ENCODE measurements at regions not wholly inside any gene's neighbourhood (a gene's known extent, or its start where the extent isn't known, plus 50 kb on each side); places are given as distances from the start of the nearest gene placed in this dataset.

DNA sequence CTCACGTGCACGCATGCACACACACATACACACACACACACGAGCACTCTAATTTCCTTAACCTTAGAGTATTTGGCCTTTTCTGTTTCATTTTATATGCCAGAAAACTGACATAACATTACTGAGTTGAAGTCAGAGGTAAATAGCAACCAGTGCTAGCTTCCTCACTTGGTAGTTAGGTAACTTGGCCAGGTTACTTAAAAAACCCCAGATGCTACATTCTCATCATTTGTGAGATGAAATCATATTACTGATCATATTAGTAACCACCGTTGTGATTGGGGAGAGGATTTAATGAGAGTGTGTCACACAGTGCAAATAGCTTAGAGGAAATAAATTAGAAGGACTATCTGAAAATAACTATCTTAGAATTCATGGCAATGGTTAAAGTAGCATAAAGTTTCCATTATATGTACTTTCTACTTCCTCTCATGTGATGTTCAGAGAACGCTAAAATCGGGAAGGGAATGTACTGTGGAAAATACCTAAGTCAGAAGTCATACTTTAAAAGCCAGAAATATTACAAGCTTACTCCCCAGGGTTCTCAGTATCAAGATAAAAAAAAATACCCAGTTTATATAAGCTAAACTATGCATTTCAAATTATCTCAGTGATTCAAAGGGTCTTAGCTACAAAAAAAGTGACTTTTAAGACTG lies 120.5 kb downstream of the TUSC1 start:
- no peaks in the 10 kb centered on the region for H3K4me1 ChIP-seq (ENCODE audit: insufficient read depth, low read length)
- H3K4me2 ChIP-seq (ENCODE audit: low read depth, low read length) = no peak overlapping the region
- in situ Hi-C loops (cut with HindIII; ENCODE audit: extremely low pct_ligation_motif_present, low pct_unique_long_range_greater_than_20kb) (no loop called here), intact Hi-C loops (cut with micrococcal nuclease; ENCODE audit: unreplicated experiment) (no loop called here)
- no TSS peak for BruUV-seq (replicated peaks)
- 29% methylated on average over 6 of the region's 6 CpGs for WGBS (ENCODE audit: low lambda C conversion rate)
- no peaks in the 10 kb centered on the region for H4K20me1 ChIP-seq (ENCODE audit: insufficient read depth, low read length)
- no peak overlapping the region for H3K27ac ChIP-seq (ENCODE audit: extremely low read length, insufficient read depth, low read length)
- H3K27me3 ChIP-seq (ENCODE audit: control insufficient read depth in 1 of 2, insufficient read depth in 2 of 2, low read length in 2 of 2) = no peaks in the 10 kb centered on the region
- no peaks in the 10 kb centered on the region for H3K36me3 ChIP-seq (replicated peaks in 1 of 2; ENCODE audit: control insufficient read depth in 1 of 2, insufficient read depth in 2 of 2, low read length in 2 of 2)
- TF ChIP-seq ZNF30 (CRISPR knock-in tag; IDR thresholded peaks at IDR 0.05) (no peak), RBAK (CRISPR knock-in tag; IDR thresholded peaks at IDR 0.05) (no peak), ZSCAN22 (CRISPR knock-in tag; IDR thresholded peaks at IDR 0.05) (no peak), ZNF230 (CRISPR knock-in tag; IDR thresholded peaks at IDR 0.05) (no peak), YEATS2 (CRISPR knock-in tag; IDR thresholded peaks at IDR 0.05; ENCODE audit: borderline replicate concordance) (no peak), SP5 (CRISPR knock-in tag; IDR thresholded peaks at IDR 0.05; ENCODE audit: borderline replicate concordance, low read depth) (no peak), ZNF562 (CRISPR knock-in tag; IDR thresholded peaks at IDR 0.05; ENCODE audit: borderline replicate concordance) (no peak), MTA1 (CRISPR knock-in tag; IDR thresholded peaks at IDR 0.05; ENCODE audit: borderline replicate concordance) (no peak), IRF2 (CRISPR knock-in tag; IDR thresholded peaks at IDR 0.05) (no peak), TAF15 (IDR thresholded peaks at IDR 0.05; ENCODE audit: low read depth, low read length, poor library complexity, severe bottlenecking) (no peak), MBD4 (IDR thresholded peaks at IDR 0.05; ENCODE audit: borderline replicate concordance, low read length) (no peak), GATAD2A (CRISPR knock-in tag; IDR thresholded peaks at IDR 0.05) (no peak), HMGA1 (CRISPR knock-in tag; conservative IDR thresholded peaks at IDR 0.05) (no peak), ETV6 (CRISPR knock-in tag; conservative IDR thresholded peaks at IDR 0.05) (no peak), ZNF792 (CRISPR knock-in tag; IDR thresholded peaks at IDR 0.05) (no peak)
- TF ChIP-seq, protein P1, sequence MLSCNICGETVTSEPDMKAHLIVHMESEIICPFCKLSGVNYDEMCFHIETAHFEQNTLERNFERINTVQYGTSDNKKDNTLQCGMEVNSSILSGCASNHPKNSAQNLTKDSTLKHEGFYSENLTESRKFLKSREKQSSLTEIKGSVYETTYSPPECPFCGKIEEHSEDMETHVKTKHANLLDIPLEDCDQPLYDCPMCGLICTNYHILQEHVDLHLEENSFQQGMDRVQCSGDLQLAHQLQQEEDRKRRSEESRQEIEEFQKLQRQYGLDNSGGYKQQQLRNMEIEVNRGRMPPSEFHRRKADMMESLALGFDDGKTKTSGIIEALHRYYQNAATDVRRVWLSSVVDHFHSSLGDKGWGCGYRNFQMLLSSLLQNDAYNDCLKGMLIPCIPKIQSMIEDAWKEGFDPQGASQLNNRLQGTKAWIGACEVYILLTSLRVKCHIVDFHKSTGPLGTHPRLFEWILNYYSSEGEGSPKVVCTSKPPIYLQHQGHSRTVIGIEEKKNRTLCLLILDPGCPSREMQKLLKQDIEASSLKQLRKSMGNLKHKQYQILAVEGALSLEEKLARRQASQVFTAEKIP (CRISPR knock-in tag; IDR thresholded peaks at IDR 0.05; ENCODE audit: borderline replicate concordance) = no peak
- TF ChIP-seq, protein P2, sequence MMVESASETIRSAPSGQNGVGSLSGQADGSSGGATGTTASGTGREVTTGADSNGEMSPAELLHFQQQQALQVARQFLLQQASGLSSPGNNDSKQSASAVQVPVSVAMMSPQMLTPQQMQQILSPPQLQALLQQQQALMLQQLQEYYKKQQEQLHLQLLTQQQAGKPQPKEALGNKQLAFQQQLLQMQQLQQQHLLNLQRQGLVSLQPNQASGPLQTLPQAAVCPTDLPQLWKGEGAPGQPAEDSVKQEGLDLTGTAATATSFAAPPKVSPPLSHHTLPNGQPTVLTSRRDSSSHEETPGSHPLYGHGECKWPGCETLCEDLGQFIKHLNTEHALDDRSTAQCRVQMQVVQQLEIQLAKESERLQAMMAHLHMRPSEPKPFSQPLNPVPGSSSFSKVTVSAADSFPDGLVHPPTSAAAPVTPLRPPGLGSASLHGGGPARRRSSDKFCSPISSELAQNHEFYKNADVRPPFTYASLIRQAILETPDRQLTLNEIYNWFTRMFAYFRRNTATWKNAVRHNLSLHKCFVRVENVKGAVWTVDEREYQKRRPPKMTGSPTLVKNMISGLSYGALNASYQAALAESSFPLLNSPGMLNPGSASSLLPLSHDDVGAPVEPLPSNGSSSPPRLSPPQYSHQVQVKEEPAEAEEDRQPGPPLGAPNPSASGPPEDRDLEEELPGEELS (CRISPR knock-in tag; IDR thresholded peaks at IDR 0.05) = no peak
- TF ChIP-seq, protein P3, sequence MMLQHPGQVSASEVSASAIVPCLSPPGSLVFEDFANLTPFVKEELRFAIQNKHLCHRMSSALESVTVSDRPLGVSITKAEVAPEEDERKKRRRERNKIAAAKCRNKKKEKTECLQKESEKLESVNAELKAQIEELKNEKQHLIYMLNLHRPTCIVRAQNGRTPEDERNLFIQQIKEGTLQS (CRISPR knock-in tag; IDR thresholded peaks at IDR 0.05) = no peak
- no peak overlapping the region for H2AFZ ChIP-seq (ENCODE audit: low read length)
- H3K9ac ChIP-seq (ENCODE audit: insufficient read depth, low read depth, low read length) = no peak overlapping the region
- H3K4me3 ChIP-seq (replicated peaks in 1 of 3; ENCODE audit: insufficient read depth in 1 of 3, low read depth in 2 of 3, low read length in 3 of 3) = no peak overlapping the region
- no peaks in the 10 kb centered on the region for H3K79me2 ChIP-seq (ENCODE audit: insufficient read depth, low read length)
- ATAC-seq = no peak
- DNase-seq (ENCODE audit: low spot score) = no peak
- no peak for FAIRE-seq
- POLR2A ChIA-PET = no interaction called here
- peaks cover 10% of the 10 kb centered on the region; the same call in 1 of the 2 replicates for H3K9me3 ChIP-seq (ENCODE audit: low read length)
- CTCF ChIA-PET (ENCODE audit: low intra/inter-chr PET ratio, low total read pairs) = no interaction called here

Data from HepG2 (cell line).